NCI-H2029 (cell line): ENCODE measurements at regions not wholly inside any gene's neighbourhood (a gene's known extent, or its start where the extent isn't known, plus 50 kb on each side); places are given as distances from the start of the nearest gene placed in this dataset.

Experiments
- DNase-seq: peaks from one replicate; lab custom pipeline; 2025; lab: John Stamatoyannopoulos, UW

DNA sequence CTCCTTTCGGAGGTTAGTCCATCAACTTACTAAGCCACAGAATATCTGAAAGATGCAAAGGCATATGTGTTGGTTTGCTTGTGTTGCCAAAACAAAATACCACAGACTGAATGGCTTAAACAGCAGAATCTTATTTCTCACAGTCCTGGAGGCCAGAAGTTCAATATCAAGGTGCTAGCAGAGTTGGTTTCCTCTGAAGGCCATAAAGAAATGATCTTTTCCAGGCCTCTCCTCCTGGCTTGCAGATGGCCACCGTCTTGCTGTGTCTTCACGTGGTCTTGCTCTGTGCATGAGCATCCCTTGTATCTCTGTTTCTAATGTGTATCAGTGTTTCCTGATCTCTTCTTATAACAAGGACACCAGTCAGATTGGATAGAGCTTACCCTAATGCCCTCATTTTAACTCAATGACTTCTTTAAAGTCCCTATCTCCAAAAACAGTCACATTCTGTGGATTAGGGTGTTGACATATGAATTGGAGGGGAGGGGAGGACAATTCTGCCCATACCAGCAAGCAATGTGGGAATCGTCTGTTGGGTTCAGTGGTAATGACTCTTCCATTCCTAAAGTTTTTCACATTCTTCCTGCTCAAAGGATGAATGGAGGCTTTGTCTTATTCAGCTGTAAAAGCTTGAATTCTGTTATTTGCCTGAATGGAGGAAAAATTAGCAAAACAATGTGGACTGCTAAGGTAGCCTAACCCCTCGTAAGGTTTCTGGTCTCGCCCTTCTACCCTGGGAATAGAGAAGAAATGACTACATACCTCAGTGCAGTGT, 715.7 kb downstream of the DIAPH3 start:
- no peak for DNase-seq

DNA sequence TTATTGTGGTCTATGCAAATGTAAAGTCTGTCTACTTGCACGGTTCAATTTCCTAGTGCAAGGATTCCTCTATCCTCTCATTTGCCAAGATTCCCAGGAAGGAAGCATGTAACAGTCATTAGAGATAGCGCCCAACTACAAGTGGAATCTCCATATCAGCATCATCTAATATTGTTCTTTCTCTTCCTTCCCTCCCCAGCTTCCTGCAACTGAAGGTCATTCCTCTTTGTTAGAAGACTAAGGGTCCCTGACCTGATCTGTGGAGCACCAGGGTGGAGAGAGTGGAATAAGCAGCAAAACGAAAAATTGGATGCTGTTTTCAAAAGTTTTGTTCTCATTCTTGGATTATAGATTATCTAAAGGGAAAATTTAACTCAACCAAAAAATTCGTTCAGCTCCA, 714.0 kb downstream of the DIAPH3 start:
- no peak for DNase-seq

DNA sequence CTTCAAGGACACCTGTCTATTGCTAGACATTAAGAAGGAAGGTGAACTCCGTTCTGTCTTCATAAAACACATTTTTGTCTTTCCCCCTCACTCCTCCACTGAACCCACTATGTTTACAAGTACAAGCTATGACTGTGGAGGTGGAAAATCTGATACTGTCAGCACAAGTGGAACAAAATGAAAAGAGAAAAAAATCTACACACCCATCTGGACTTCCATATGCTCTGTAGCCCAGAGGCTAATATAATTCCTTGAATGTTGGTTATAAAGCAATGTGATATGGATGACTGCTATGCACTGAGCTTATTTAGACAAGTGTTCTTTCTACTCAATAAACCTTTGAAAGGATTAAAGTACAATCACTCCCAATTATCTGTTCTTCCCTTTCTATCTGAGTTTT, 713.5 kb downstream of the DIAPH3 start:
- no peak for DNase-seq

- DNase-seq: no peak
These were observed 712.5 kb downstream of the DIAPH3 start for GRCh38 chr13:59451236-59451635.

DNA sequence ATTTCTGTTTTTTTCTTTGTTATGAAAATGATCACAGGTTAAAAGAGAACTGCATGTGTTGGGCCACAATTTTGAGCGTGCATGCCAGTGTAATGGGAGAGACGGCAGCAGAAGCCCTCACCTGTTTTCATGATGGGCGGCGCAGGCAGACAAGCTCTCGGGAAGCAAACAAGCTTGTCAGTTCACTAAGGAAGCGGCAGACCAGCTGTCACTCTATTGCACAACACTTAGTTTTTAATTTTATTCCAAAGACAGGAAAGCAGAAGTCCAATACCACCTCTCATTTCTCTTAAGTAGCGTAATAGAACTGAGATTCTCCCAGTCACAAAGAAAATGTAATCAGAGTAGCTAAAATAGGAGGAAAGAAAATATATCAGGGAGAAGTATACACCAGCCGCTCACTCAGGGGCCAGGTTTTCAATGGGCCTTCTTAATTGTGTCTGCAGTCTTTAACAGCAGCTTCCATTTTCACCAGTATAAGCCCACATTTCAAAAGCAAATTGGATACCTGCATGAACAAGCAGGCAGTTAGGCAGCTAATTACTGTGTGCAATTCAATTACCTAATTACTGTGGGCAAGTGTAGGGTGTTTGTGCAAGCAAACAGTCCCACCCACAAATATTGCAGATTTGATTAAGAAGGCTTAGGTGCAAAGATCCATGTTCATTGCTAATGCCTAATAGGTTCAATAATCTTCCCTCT, 711.4 kb downstream of the DIAPH3 start:
- no peak for DNase-seq

DNA sequence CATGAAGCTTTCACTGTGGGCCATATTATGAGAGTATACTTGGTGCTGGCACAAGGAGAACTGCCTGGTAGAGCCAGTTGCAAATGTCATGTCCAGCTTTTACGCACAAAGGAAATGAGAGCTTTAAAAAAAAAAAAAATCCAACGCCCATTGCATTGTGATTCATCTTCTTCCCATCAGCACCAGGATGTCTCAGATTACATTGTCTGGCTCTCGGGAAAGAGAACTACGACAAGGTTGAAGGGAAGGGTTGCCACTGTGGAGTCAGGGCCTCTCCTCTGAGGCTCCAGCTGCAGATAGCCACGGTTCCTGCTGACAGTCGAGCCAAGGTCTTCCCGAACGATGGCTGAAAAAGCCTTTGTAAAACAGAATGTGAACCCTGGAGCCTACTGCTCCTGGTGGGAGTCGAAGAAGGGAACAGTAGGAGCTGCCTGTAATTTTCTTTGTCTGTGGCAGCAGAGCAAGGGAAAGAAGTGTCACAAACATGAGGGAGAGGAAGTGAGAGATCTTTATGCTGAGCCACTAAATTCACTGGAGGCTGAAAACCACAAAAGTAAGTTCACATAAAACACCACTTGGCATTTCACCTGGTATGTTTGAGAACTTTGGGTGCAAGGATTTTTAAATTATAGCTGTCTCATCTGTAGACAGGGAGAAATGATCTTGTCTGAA, 704.7 kb downstream of the DIAPH3 start:
- DNase-seq: no peak

DNA sequence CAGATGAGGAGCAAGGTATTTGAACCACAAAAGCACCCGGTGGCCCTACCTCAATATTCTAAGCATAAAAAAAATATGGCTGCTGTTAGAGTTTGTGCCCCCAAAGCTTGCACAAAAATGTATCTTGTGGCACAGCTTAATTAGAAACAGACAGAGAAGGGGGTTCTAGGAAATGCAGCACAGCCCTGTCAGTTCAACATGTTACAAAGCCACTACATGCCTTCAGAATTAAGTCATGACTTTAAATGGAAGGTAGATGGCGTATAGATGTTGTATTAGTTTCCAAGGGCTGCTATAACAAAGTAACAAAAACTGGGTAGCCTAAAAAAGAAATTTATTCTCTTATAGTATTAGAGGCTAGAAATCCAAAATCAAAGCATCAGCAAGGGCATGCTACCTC, 703.8 kb downstream of the DIAPH3 start:
- DNase-seq: no peak

DNA sequence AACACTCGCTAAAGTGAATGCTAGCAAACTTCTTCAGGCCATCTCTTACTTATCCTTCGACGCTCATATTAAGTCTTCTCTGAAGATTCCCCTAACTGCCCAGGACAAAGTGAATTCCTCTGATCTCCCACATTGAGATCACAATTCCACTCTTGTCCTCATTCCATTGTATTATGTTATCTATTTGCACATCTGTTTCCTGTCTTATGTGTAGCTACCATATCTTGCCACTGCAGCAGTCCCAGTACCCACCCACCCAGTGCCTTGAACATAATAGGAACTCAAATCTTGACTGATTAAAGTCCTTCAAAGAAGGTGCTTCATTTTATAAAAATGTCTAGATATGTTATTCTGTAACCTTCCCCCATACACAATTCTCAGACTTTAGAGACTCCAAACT, 702.3 kb downstream of the DIAPH3 start:
- DNase-seq: no peak

DNA sequence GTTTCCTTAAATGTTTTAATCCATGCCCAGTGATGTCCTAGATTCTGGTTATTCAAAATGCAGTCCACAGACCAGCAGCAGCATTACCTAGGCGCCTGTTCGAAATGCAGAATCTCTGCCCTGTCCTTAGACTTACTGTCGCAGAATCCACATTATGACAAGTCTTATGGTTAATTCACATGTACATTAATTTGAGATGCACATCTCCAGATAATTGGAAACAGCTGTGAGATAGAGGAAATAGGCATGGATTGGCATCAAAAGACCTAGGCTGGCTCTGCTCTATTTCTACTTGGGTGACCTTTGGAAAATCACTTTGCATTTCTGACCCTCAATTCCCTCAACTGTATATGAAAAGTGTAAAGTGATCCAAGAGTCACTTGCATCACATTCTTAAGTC, 700.7 kb downstream of the DIAPH3 start:
- DNase-seq: no peak

GRCh38 chr13:59464926-59465325, 698.8 kb downstream of the DIAPH3 start:
- DNase-seq: no peak

GRCh38 chr13:59468396-59468795, 695.3 kb downstream of the DIAPH3 start:
- DNase-seq: no peak

DNA sequence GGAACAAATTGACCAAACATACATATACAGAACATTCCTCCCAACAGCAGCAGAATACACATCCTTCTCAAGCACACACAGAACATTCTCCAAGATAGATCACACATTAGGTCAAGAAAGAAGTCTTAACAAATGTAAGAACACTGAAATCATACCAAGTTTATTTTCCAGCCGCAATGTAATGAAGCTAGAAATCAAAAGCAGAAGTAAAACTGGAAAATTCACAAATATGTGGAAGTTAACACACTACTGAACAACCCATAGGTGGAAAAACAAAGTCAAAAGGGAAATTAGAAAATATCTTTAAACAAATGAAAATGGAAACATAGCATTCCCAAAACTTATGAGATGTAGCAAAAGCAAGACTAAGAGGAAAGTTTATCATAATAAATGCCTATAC, 692.6 kb downstream of the DIAPH3 start:
- DNase-seq: no peak

- DNase-seq: no peak
These were observed 691.6 kb downstream of the DIAPH3 start for GRCh38 chr13:59472134-59472533.

GRCh38 chr13:59474696-59475095, 689.0 kb downstream of the DIAPH3 start:
- no peak for DNase-seq

DNA sequence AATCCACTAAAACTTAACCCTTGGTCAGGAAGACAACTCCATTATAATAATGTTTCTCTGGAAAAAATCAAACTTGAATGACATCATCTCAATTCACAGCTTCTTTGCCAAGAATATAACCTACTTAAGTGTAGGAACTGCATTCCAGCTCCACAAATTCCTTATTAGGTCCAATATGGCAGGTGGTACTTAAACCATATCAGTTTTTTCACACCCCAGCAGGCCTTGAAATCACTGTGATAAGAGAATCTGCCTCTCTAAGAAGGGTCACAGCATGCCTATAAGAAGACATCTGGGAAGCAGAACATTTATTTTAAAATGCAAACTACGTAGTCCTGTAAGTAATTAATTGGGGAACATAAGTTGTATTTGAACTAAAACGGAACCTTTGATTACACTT, 687.8 kb downstream of the DIAPH3 start:
- no peak for DNase-seq

GRCh38 chr13:59476366-59476765, 687.4 kb downstream of the DIAPH3 start:
- DNase-seq: no peak

- no peak for DNase-seq
These were observed 686.7 kb downstream of the DIAPH3 start for GRCh38 chr13:59477011-59477410.

- no peak for DNase-seq
These were observed 684.8 kb downstream of the DIAPH3 start for GRCh38 chr13:59478908-59479307.

DNA sequence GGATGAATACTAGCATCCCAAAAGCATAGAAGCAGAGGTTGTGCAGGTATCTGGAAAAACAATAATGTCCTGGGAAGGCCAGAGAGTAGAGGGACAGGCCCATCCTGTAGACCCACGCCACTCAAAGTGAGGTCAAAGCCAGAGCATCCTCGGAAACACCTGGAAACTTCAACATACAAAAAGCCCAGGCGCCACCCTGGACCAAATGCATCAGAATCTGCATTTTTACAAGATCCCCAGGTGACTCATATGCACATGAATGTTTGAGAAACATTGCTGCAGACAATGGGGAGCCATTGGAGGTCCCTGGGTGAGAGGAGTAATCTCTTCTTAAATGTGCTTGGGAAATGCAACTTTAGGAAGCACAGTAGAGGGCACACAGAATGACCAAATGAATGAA, 684.1 kb downstream of the DIAPH3 start:
- DNase-seq: no peak

DNA sequence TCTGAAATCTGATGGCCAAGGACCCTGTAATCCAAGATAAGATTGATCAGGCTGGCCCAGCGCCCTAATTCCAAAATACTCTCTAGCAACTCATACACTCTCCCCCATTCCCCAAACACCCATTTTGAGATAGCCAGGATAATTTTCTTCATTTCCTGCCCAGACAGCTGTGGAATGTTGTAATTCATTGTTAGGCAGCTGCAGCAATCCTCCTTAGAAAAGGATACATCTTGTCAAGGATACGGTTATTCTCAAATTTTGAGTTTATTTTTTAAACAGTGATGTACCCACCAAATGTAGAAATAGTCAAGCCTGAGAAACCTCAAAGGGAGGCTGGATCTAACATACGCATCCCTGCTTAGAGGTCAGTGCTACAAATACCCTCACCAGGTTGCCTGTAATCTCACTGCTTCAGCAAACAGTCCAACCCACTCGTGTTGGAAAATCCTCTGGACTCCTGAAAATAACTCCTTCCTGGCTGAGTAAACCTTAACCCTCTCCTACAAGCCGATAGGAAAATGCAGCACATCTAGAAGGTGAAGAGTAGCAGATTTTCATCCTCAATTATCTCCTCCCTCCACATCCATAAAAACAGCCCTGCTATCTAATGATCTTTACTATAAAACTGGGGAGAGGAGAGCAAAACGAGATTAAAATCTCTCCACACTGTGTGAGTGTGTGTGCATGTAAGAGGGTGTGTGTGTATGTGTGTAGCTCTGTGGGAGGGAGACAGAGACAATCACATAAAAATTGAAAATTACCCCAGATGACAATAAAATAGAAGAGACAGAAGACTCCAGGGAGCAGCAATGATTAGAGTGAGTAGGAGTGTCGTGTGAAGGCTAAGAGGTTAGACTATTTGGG, 683.1 kb downstream of the DIAPH3 start:
- DNase-seq: no peak

- DNase-seq: no peak
These were observed 680.1 kb downstream of the DIAPH3 start for GRCh38 chr13:59483501-59484145.

GRCh38 chr13:59487883-59488282, 675.8 kb downstream of the DIAPH3 start:
- DNase-seq: no peak
